ENCODE measurements at regions not wholly inside any gene's neighbourhood (a gene's known extent, or its start where the extent isn't known, plus 50 kb on each side); places are given as distances from the start of the nearest gene placed in this dataset.

DNA sequence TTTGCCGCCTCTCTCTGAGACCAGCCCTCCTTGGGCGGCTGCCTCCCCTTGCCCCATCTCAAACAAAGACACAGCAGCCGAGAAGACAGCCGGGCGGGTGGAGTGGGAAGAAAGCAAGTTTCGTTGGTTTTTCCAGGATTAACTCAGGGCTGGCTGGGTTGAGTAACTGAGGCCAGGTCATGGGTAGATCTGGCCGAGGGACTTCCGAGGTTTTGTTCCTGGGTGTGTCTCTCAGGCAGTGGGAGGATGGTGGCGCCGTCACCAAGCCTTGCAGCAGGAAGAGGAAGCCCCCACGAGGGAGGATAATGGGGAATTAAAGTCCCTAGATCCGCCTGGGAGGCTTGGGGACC is 167.2 kb downstream of the TTLL2 start:
- no peak overlapping the region for H3K4me3 ChIP-seq (ENCODE audit: low read length)
- no peak overlapping the region for H3K27ac ChIP-seq (ENCODE audit: low read length)
- H3K36me3 ChIP-seq (ENCODE audit: control insufficient read depth, low read depth, low read length), result no peaks in the 10 kb centered on the region
- H3K9me3 ChIP-seq (ENCODE audit: control insufficient read depth, low read depth, low read length), result no peaks in the 10 kb centered on the region
- H3K4me1 ChIP-seq (ENCODE audit: control insufficient read depth, low read depth, low read length), result peaks cover 11% of the 10 kb centered on the region
- no peaks in the 10 kb centered on the region for H3K27me3 ChIP-seq (ENCODE audit: control insufficient read depth, insufficient read depth, low read length)
- H3K9ac ChIP-seq (ENCODE audit: low read length), result no peak overlapping the region

DNA sequence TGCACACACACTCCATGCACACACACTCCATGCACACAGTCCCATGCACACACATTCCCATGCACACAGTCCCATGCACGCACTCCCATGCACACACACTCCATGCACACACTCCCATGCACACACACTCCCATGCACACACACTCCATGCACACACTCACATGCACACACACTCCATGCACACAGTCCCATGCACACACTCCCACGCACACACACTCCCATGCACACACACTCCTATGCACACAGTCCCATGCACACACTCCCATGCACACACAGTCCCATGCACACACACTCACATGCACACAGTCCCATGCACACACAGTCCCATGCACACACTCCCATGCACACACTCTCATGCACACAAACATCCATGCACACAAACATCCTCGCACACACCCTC is 168.4 kb downstream of the TTLL2 start:
- Histone ChIP-seq H3K4me1 (ENCODE audit: control insufficient read depth, low read depth, low read length) (peaks cover 11% of the 10 kb centered on the region), H3K9me3 (ENCODE audit: control insufficient read depth, low read depth, low read length) (no peaks in the 10 kb centered on the region), H3K4me3 (ENCODE audit: low read length) (no peak overlapping the region), H3K9ac (ENCODE audit: low read length) (no peak overlapping the region), H3K27ac (ENCODE audit: low read length) (no peak overlapping the region), H3K36me3 (ENCODE audit: control insufficient read depth, low read depth, low read length) (no peaks in the 10 kb centered on the region), H3K27me3 (ENCODE audit: control insufficient read depth, insufficient read depth, low read length) (no peaks in the 10 kb centered on the region)

DNA sequence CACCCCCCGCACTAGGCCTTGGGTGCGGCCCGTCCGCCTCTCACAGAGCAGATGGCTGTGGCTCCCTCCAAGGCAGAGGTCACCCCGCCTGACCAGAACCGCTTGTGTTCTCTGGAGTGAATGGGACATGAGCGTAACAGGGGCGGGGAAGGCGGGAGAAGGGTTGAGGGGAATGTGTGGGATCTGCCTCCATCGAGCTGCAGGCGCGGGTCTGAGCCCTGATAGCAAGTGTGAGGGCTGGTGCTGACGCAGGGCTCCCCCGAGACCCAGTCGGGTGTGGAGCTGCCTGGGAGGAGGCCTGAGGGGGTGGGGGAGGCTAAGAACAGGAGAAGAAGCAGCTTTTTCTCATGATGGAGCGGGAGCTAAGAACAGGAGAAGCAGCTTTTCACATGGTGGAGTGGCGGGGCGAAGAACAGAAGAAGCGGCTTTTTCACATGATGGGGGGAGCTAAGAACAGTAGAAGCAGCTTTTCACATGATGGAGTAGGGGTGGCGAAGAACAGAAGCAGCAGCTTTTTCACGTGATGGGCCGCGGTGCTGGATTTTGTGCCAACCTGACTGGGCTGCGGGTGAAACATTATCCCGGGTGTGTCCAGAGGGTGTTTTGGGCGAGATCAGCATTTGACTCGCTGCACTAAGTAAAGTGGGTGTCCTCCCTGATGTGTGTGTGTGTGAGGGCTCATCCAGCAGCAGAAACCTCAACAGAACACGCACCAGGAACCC is 169.3 kb downstream of the TTLL2 start:
- Histone ChIP-seq H3K27me3 (ENCODE audit: control insufficient read depth, insufficient read depth, low read length) (no peaks in the 10 kb centered on the region), H3K4me1 (ENCODE audit: control insufficient read depth, low read depth, low read length) (peaks cover 11% of the 10 kb centered on the region), H3K9ac (ENCODE audit: low read length) (no peak overlapping the region), H3K4me3 (ENCODE audit: low read length) (no peak overlapping the region), H3K9me3 (ENCODE audit: control insufficient read depth, low read depth, low read length) (no peaks in the 10 kb centered on the region), H3K36me3 (ENCODE audit: control insufficient read depth, low read depth, low read length) (no peaks in the 10 kb centered on the region), H3K27ac (ENCODE audit: low read length) (no peak overlapping the region)

DNA sequence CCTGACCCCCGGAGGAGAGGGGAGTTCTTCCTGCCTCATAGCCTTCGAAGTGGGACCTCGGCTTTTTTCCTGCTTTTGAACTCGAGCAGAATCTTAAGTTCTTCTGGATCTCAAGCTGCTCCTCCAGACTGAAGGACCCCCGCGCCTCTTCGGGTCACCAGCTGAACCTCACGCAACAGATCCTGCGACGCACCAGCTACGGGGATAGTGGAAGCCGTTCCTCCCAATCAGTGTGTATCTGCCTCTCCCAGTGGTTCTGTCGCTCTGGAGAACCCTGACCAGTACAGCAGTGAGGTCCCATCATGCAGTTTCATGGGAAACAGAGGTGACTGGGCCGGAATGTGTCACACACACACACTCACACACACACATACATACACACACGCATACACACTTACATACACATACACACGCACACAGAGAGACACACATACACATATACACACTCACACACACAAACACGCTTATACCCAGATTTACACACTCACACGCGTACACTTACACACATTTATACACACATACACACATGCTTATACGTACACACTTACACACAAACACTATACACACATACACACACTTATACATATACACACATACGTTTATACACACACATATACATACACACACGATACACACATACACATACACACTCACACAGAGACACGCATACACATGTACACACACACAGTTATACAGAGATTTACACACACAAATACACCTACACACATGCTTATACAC is 170.0 kb downstream of the TTLL2 start:
- H3K9me3 ChIP-seq (ENCODE audit: control insufficient read depth, low read depth, low read length), result no peaks in the 10 kb centered on the region
- H3K36me3 ChIP-seq (ENCODE audit: control insufficient read depth, low read depth, low read length), result no peaks in the 10 kb centered on the region
- H3K9ac ChIP-seq (ENCODE audit: low read length), result no peak overlapping the region
- no peaks in the 10 kb centered on the region for H3K27me3 ChIP-seq (ENCODE audit: control insufficient read depth, insufficient read depth, low read length)
- no peak overlapping the region for H3K4me3 ChIP-seq (ENCODE audit: low read length)
- H3K27ac ChIP-seq (ENCODE audit: low read length), result no peak overlapping the region
- H3K4me1 ChIP-seq (ENCODE audit: control insufficient read depth, low read depth, low read length), result peaks cover 11% of the 10 kb centered on the region

DNA sequence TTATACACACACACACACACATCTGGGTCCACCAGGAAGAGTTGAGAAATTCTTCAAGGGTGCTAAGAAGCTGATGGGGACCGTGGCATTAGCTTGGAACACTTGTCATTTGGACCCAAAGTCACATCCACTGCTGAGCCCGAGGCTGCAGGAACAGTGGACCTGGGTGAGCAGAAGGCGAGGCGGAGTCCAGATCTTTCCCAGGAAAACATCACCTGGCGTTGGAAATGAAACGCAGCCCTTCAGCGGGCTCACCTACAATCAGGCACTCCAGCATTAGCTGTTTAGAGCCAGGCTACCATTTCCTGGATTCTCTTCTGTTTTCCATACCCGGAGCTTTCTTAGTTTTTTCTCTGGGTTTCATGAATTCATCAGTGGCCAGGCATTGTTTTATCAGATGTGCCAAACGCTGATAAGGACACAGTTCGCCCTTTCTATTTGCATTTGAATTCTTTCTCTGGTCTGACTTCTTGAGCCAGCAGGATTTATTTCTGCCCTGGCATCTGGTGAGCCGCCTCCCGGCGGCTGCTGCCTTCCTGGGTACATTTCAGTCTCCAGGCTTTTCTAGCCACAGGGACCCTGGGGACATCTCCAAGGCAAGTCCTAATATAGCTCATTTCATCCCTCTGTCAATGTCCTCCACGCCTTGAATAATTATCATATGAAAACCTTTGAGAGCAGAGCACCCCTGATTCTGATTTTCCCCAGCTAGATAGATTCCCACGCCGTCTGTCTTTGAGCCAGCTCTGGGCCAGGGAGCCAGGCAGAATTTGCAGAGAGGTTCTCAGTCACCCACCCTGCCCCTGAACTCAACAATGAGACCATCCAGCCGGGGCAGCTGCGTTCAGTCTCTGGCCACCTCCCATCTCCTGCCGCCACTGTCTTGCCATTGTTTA is 170.9 kb downstream of the TTLL2 start:
- no peak overlapping the region for H3K27ac ChIP-seq (ENCODE audit: low read length)
- no peaks in the 10 kb centered on the region for H3K36me3 ChIP-seq (ENCODE audit: control insufficient read depth, low read depth, low read length)
- H3K27me3 ChIP-seq (ENCODE audit: control insufficient read depth, insufficient read depth, low read length), result no peaks in the 10 kb centered on the region
- H3K4me1 ChIP-seq (ENCODE audit: control insufficient read depth, low read depth, low read length), result peaks cover 11% of the 10 kb centered on the region
- H3K9me3 ChIP-seq (ENCODE audit: control insufficient read depth, low read depth, low read length), result no peaks in the 10 kb centered on the region
- H3K9ac ChIP-seq (ENCODE audit: low read length), result no peak overlapping the region
- H3K4me3 ChIP-seq (ENCODE audit: low read length), result no peak overlapping the region

DNA sequence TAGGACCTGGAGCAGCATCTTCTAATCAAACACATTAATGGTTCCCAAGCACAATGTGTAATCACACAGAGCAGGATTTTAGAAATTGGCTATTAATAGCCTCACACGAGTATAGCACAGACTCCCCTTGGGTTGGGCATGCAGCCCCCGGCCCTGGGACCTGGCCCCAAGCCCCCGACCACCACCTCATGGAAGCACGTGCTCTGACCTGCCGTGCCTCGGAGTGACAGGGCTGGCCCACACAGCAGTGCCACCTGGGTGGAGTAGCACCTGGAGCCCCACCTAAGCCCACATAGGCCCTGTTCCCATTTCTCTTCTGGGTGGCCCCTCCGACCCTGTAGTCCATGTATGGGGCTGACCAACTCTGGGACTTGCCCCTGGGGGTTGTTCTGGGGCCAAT is 171.8 kb downstream of the TTLL2 start:
- Histone ChIP-seq H3K9me3 (ENCODE audit: control insufficient read depth, low read depth, low read length) (no peaks in the 10 kb centered on the region), H3K4me1 (ENCODE audit: control insufficient read depth, low read depth, low read length) (peaks cover 11% of the 10 kb centered on the region), H3K27ac (ENCODE audit: low read length) (no peak overlapping the region), H3K4me3 (ENCODE audit: low read length) (no peak overlapping the region), H3K36me3 (ENCODE audit: control insufficient read depth, low read depth, low read length) (no peaks in the 10 kb centered on the region), H3K27me3 (ENCODE audit: control insufficient read depth, insufficient read depth, low read length) (no peaks in the 10 kb centered on the region), H3K9ac (ENCODE audit: low read length) (no peak overlapping the region)

DNA sequence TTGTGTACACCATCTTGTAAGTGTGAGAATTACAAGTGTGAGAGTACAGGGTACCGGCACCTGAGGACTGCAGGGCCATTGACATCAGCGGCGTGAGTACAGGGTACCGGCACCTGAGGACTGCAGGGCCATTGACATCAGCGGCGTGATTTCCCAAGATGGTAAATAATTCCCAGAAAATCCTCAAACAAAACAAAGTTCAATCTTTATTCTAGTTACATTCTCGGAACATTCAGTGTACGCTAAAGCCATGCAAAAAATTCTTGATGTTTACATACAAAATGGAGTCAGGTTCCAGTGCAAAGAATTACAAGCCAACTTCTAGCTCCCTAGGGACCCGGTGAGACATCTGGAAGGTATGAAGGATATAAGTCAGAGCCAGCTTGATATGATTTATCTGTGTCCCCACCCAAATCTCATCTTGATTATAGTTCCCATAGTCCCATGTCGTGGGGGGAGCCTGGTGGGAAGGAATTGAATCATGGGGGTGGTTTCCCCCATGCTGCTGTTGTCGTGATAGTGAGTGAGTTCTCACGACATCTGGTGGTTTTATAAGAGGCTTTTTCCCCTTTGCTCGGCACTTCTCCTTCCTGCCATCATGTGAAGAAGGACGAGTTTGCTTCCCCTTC is 172.7 kb downstream of the TTLL2 start:
- Histone ChIP-seq H3K36me3 (ENCODE audit: control insufficient read depth, low read depth, low read length) (no peaks in the 10 kb centered on the region), H3K9ac (ENCODE audit: low read length) (no peak overlapping the region), H3K4me3 (ENCODE audit: low read length) (no peak overlapping the region), H3K9me3 (ENCODE audit: control insufficient read depth, low read depth, low read length) (no peaks in the 10 kb centered on the region), H3K4me1 (ENCODE audit: control insufficient read depth, low read depth, low read length) (peaks cover 11% of the 10 kb centered on the region), H3K27me3 (ENCODE audit: control insufficient read depth, insufficient read depth, low read length) (no peaks in the 10 kb centered on the region), H3K27ac (ENCODE audit: low read length) (no peak overlapping the region)

DNA sequence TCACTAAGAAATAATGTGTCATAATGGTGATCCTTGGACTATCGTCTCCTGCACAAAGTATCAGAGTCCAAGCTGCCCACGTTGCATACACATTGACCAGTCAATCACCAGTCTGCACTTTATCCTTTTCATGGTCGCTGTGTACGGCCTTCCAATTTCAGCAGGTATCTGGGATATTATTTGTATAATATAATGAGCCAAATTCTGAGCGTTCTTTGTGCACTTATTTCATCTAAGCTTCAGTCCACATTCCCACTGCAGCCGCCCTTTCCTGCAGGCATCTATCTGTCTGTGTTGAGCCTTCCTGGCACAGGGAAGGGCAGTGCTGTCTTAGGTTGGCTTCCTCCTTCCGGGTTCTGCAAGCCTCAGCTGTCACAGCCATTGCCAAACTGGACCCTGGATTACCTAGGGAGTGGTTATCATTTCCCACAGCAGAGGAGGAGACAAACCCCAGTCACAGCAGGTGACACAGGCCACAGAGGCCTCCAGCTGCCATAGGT is 174.3 kb downstream of the TTLL2 start:
- H3K27me3 ChIP-seq (ENCODE audit: control insufficient read depth, insufficient read depth, low read length), result no peaks in the 10 kb centered on the region
- H3K9me3 ChIP-seq (ENCODE audit: control insufficient read depth, low read depth, low read length), result no peaks in the 10 kb centered on the region
- no peak overlapping the region for H3K4me3 ChIP-seq (ENCODE audit: low read length)
- H3K36me3 ChIP-seq (ENCODE audit: control insufficient read depth, low read depth, low read length), result no peaks in the 10 kb centered on the region
- no peak overlapping the region for H3K9ac ChIP-seq (ENCODE audit: low read length)
- peaks cover 11% of the 10 kb centered on the region for H3K4me1 ChIP-seq (ENCODE audit: control insufficient read depth, low read depth, low read length)
- no peak overlapping the region for H3K27ac ChIP-seq (ENCODE audit: low read length)

DNA sequence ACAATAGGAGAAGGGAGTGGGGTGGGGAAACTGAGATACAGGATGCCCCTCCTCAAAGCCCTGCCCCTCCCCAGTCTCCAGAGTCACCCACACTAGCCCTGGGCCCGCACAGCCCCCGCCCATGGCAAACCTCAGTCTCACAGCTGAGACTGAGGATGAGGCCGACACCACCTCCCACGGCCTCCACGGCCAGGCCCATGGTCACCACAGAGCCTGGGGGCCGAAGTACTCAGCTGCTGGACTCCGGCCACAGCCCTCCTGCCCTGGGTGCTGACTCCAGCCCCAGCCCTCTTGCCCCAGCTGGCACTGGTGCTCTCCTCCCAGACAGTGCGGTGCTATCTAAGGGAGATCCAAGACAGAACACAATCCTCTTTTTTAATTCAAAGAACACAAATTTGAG is 176.1 kb downstream of the TTLL2 start:
- H3K36me3 ChIP-seq (ENCODE audit: control insufficient read depth, low read depth, low read length), result no peaks in the 10 kb centered on the region
- no peak overlapping the region for H3K27ac ChIP-seq (ENCODE audit: low read length)
- H3K4me3 ChIP-seq (ENCODE audit: low read length), result no peak overlapping the region
- H3K27me3 ChIP-seq (ENCODE audit: control insufficient read depth, insufficient read depth, low read length), result no peaks in the 10 kb centered on the region
- no peaks in the 10 kb centered on the region for H3K9me3 ChIP-seq (ENCODE audit: control insufficient read depth, low read depth, low read length)
- H3K9ac ChIP-seq (ENCODE audit: low read length), result no peak overlapping the region
- peaks cover 4% of the 10 kb centered on the region for H3K4me1 ChIP-seq (ENCODE audit: control insufficient read depth, low read depth, low read length)

DNA sequence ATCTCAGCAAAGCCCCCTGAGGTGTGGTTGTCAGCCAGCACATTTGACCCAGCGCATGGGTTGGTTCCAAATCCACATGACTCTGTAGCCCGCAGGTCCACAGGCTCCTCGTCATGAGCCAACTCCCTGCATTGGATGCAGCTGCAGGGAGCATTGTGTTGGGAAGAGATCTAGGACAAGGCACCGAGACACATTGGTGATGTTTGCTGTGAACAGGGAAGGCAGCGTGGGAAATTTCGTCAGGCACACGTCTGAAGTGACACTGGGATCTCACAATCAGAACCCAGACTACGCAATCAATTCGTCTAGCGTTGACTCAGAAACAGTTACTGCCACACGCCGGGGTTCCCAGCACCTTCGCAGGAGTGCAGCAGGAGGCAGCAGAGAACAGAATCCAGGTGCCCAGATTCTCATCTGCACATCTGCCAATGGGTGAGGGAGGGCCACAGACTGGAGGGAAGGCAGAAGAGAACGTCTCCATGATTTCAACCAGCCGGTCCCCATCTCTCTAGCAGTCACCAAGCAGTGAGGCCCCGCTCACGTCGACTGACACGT is 177.0 kb downstream of the TTLL2 start:
- Histone ChIP-seq H3K27ac (ENCODE audit: low read length) (no peak overlapping the region), H3K36me3 (ENCODE audit: control insufficient read depth, low read depth, low read length) (no peaks in the 10 kb centered on the region), H3K9me3 (ENCODE audit: control insufficient read depth, low read depth, low read length) (no peaks in the 10 kb centered on the region), H3K4me1 (ENCODE audit: control insufficient read depth, low read depth, low read length) (peaks cover 2% of the 10 kb centered on the region), H3K9ac (ENCODE audit: low read length) (no peak overlapping the region), H3K4me3 (ENCODE audit: low read length) (no peak overlapping the region), H3K27me3 (ENCODE audit: control insufficient read depth, insufficient read depth, low read length) (no peaks in the 10 kb centered on the region)

DNA sequence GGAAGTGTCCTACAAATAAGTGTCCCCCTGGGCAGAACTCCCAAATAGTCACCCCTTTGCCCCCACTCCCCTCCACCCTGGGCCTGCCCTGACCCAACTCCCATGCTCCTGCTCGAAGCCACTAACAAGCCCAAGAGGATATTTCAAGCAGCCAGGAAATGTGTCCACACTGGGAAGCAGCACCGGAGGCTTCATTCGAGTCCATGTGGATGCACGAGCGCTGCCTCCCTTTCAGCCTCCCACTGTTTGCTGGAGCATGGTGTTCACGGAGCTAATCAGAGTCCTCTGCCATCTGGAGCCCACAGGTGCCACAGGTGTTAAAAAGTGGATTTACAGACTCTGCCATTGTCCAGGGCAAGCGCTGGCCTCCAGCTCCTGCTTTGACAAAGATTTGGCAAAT is 177.6 kb downstream of the TTLL2 start:
- Histone ChIP-seq H3K4me3 (ENCODE audit: low read length) (no peak overlapping the region), H3K9ac (ENCODE audit: low read length) (no peak overlapping the region), H3K27ac (ENCODE audit: low read length) (no peak overlapping the region), H3K9me3 (ENCODE audit: control insufficient read depth, low read depth, low read length) (no peaks in the 10 kb centered on the region), H3K36me3 (ENCODE audit: control insufficient read depth, low read depth, low read length) (no peaks in the 10 kb centered on the region), H3K4me1 (ENCODE audit: control insufficient read depth, low read depth, low read length) (peaks cover 4% of the 10 kb centered on the region), H3K27me3 (ENCODE audit: control insufficient read depth, insufficient read depth, low read length) (no peaks in the 10 kb centered on the region)
